ENCODE measurements at regions not wholly inside any gene's neighbourhood (a gene's known extent, or its start where the extent isn't known, plus 50 kb on each side); places are given as distances from the start of the nearest gene placed in this dataset.

DNA sequence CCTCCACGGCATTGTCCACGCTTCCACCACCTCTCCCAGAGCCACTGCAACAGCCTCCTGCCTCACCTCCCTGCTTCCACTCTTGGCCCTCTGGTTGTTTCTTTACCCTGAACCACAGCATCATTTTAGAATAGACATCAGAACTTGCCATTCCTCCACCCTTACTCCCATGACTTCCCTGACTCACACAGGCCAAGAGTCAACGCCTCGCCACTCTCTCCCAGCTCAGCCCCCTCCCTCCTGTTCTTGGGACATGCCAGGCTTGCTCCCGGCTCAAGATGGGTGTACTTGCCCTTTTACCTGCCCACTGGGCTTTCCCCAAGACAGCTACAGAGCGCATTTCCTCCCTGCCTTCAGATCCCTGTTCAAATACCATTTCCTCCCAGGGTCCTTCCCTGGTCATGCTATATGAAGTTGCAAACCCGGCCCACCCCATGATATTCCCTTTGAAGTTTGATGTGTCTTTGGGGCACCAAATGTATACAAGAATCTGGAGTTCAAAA, 429.1 kb downstream of the RPS24 start:
- TF ChIP-seq POLR2AphosphoS5 (IDR thresholded peaks at IDR 0.05; ENCODE audit: borderline replicate concordance, low read depth, low read length) = no peak
- no peak for TF ChIP-seq EZH2 (IDR thresholded peaks at IDR 0.05)
- TF ChIP-seq FOXP2 (optimal IDR thresholded peaks at IDR 0.05; ENCODE audit: control extremely low read depth, extremely low read length, insufficient read depth) = no peak

Data from SK-N-MC (cell line).